Fibroblast of lung (primary cell): ENCODE measurements at regions not wholly inside any gene's neighbourhood (a gene's known extent, or its start where the extent isn't known, plus 50 kb on each side); places are given as distances from the start of the nearest gene placed in this dataset.
A peak's percentile ranks its signal among the peaks of the same experiment; 100 is the strongest.

Experiments used
- DNase-seq, 2 donors: peaks; one replicate each; pipeline versions ENCODE4 v3.0.0 to v3.0.0-alpha.2; 2010; ENCODE audit warnings: low read depth in 2 of 2
- H2AFZ ChIP-seq: 2 replicates; pipeline ENCODE4 v1.5.1; 2012; ENCODE audit warnings: low read length, control low read depth, inconsistent platforms
- H3K27ac ChIP-seq: 2 replicates; pipeline ENCODE4 v1.5.1; 2011; ENCODE audit warnings: low read length, control low read depth; ENCODE audit not compliant: insufficient read depth
- H3K27me3 ChIP-seq: 2 replicates; pipeline ENCODE4 v1.5.1; 2011; ENCODE audit warnings: mild to moderate bottlenecking, low read length; ENCODE audit not compliant: control insufficient read depth, insufficient read depth
- H3K36me3 ChIP-seq: 2 replicates; pipeline ENCODE4 v1.5.1; 2011; ENCODE audit warnings: low read length; ENCODE audit not compliant: control insufficient read depth, insufficient read depth
- H3K4me1 ChIP-seq: 2 replicates; pipeline ENCODE4 v1.5.1; 2011; ENCODE audit warnings: low read length; ENCODE audit not compliant: control insufficient read depth, insufficient read depth; ENCODE audit errors: extremely low read depth
- H3K4me2 ChIP-seq: 2 replicates; pipeline ENCODE4 v1.5.1; 2011; ENCODE audit warnings: low read length, control low read depth; ENCODE audit not compliant: insufficient read depth; ENCODE audit errors: extremely low read depth
- H3K4me3 ChIP-seq, 4 experiments: fragments of 200-600 bp in 1 of 4; sonication (generic) in 1 of 4; replicated peaks in 1 of 4; 2 replicates each; pipeline ENCODE4 v1.5.1; 2011 to 2016; ENCODE audit warnings: low read length in 4 of 4, low read depth in 3 of 4, mild to moderate bottlenecking in 3 of 4, control low read depth in 2 of 4, inconsistent platforms in 1 of 4, mixed read lengths in 1 of 4; ENCODE audit not compliant: insufficient read depth in 1 of 4; ENCODE audit errors: control extremely low read depth in 1 of 4
- H3K79me2 ChIP-seq: 2 replicates; pipeline ENCODE4 v1.5.1; 2012; ENCODE audit warnings: mild to moderate bottlenecking, low read length, inconsistent platforms; ENCODE audit not compliant: control insufficient read depth, insufficient read depth
- H3K9ac ChIP-seq: 2 replicates; pipeline ENCODE4 v1.5.1; 2011; ENCODE audit warnings: mild to moderate bottlenecking, low read length, control low read depth; ENCODE audit not compliant: insufficient read depth
- H3K9me3 ChIP-seq: 2 replicates; pipeline ENCODE4 v1.5.1; 2012; ENCODE audit warnings: low read depth, low read length; ENCODE audit not compliant: control insufficient read depth, insufficient read depth
- H4K20me1 ChIP-seq: 2 replicates; pipeline ENCODE4 v1.5.1; 2011; ENCODE audit warnings: low read length; ENCODE audit not compliant: control insufficient read depth, insufficient read depth; ENCODE audit errors: extremely low read depth
- CTCF ChIP-seq, 2 donors: IDR thresholded peaks in 1 of 2; conservative IDR thresholded peaks in 1 of 2; 1 replicate in 1 of 2; 2 replicates in 1 of 2; pipeline ENCODE4 v1.5.1; 2011 to 2012; ENCODE audit warnings: low read length in 2 of 2, control low read depth in 1 of 2, inconsistent platforms in 1 of 2, low read depth in 1 of 2, mild to moderate bottlenecking in 1 of 2
- EZH2 ChIP-seq: IDR thresholded peaks from 2 replicates; pipeline ENCODE4 v1.5.1; 2012; ENCODE audit warnings: low read length, control low read depth, mild to moderate bottlenecking; ENCODE audit errors: missing control alignments

GRCh38 chr12:84740602-84741001, 172.0 kb downstream of the SLC6A15 start:
- no peak overlapping the region for H2AFZ ChIP-seq
- no peaks in the 10 kb centered on the region for H3K27me3 ChIP-seq
- no peak for DNase-seq
- H3K27ac ChIP-seq = no peak overlapping the region
- H3K9ac ChIP-seq = no peak overlapping the region
- no peak overlapping the region for H3K4me3 ChIP-seq
- H3K4me1 ChIP-seq = no peaks in the 10 kb centered on the region
- H3K79me2 ChIP-seq = no peaks in the 10 kb centered on the region
- no peaks in the 10 kb centered on the region for H3K9me3 ChIP-seq
- no peaks in the 10 kb centered on the region for H4K20me1 ChIP-seq
- no peak overlapping the region for H3K4me2 ChIP-seq
- H3K36me3 ChIP-seq = no peaks in the 10 kb centered on the region
- TF ChIP-seq EZH2 = no peak
- TF ChIP-seq CTCF (conservative IDR thresholded peaks at IDR 0.05 in 1 of 2, IDR thresholded peaks at IDR 0.05 in 1 of 2; ENCODE audit: low read depth in 1 of 2, low read length in 2 of 2) = no peak

- no peak overlapping the region for H2AFZ ChIP-seq
- peak; percentile 51 to 83 for DNase-seq
- no peak overlapping the region for H3K9ac ChIP-seq
- no peaks in the 10 kb centered on the region for H3K36me3 ChIP-seq
- H3K27me3 ChIP-seq = no peaks in the 10 kb centered on the region
- H3K9me3 ChIP-seq = no peaks in the 10 kb centered on the region
- H4K20me1 ChIP-seq = no peaks in the 10 kb centered on the region
- TF ChIP-seq CTCF (conservative IDR thresholded peaks at IDR 0.05 in 1 of 2, IDR thresholded peaks at IDR 0.05 in 1 of 2; ENCODE audit: low read depth in 1 of 2, low read length in 2 of 2) (no peak), EZH2 (no peak)
- no peaks in the 10 kb centered on the region for H3K79me2 ChIP-seq
- H3K4me2 ChIP-seq = no peak overlapping the region
- H3K4me3 ChIP-seq = no peak overlapping the region
- H3K4me1 ChIP-seq = no peaks in the 10 kb centered on the region
- no peak overlapping the region for H3K27ac ChIP-seq
Observed at GRCh38 chr12:84738481-84738972, 174.1 kb downstream of the SLC6A15 start.

GRCh38 chr12:84732828-84733340, 179.7 kb downstream of the SLC6A15 start:
- no peak overlapping the region for H3K9ac ChIP-seq
- H3K79me2 ChIP-seq = no peaks in the 10 kb centered on the region
- H3K4me3 ChIP-seq = no peak overlapping the region
- no peaks in the 10 kb centered on the region for H3K4me1 ChIP-seq
- H4K20me1 ChIP-seq = no peaks in the 10 kb centered on the region
- no peak overlapping the region for H3K4me2 ChIP-seq
- TF ChIP-seq EZH2 (no peak), CTCF (conservative IDR thresholded peaks at IDR 0.05 in 1 of 2, IDR thresholded peaks at IDR 0.05 in 1 of 2; ENCODE audit: low read depth in 1 of 2, low read length in 2 of 2) (no peak)
- H2AFZ ChIP-seq = no peak overlapping the region
- H3K27ac ChIP-seq = no peak overlapping the region
- DNase-seq = no peak
- no peaks in the 10 kb centered on the region for H3K27me3 ChIP-seq
- no peaks in the 10 kb centered on the region for H3K9me3 ChIP-seq
- H3K36me3 ChIP-seq = no peaks in the 10 kb centered on the region
